ENCODE measurements at regions not wholly inside any gene's neighbourhood (a gene's known extent, or its start where the extent isn't known, plus 50 kb on each side); places are given as distances from the start of the nearest gene placed in this dataset.

GRCh38 chr22:26106412-26106811 lies 62.9 kb upstream of the SEZ6L start:
- DNase-seq (no peak), ATAC-seq (no peak)
- intact Hi-C loops (cut with DNase I; ENCODE audit: low total_unique reads) = no loop called here
- H3K36me3 ChIP-seq = no peaks in the 10 kb centered on the region
- in situ Hi-C loops (cut with MboI; ENCODE audit: low sequenced_read_pairs in 4 of 4) = no loop called here
- no peaks in the 10 kb centered on the region for H3K9me3 ChIP-seq
- H3K27me3 ChIP-seq = peaks cover 0 to 24% (median 6%) of the 10 kb centered on the region in 3 donors
- no peak overlapping the region for H3K27ac ChIP-seq
- no peak overlapping the region for H3K4me3 ChIP-seq
- TF ChIP-seq CTCF (IDR thresholded peaks at IDR 0.05 in 4 of 5, conservative IDR thresholded peaks at IDR 0.05 in 1 of 5) = no peak
- no peak for TF ChIP-seq POLR2A (IDR thresholded peaks at IDR 0.05)
- no peaks in the 10 kb centered on the region for H3K4me1 ChIP-seq

- intact Hi-C loops (cut with DNase I; ENCODE audit: low total_unique reads) (no loop called here), in situ Hi-C loops (cut with MboI; ENCODE audit: low sequenced_read_pairs in 4 of 4) (no loop called here)
- Histone ChIP-seq H3K36me3 (no peaks in the 10 kb centered on the region), H3K27me3 (peaks cover 4 to 30% (median 8%) of the 10 kb centered on the region in 3 donors), H3K27ac (no peak overlapping the region), H3K4me1 (no peaks in the 10 kb centered on the region), H3K4me3 (no peak overlapping the region), H3K9me3 (no peaks in the 10 kb centered on the region)
- TF ChIP-seq CTCF (IDR thresholded peaks at IDR 0.05 in 4 of 5, conservative IDR thresholded peaks at IDR 0.05 in 1 of 5) (no peak), POLR2A (IDR thresholded peaks at IDR 0.05) (no peak)
- DNase-seq (no peak), ATAC-seq (no peak)
These were observed 59.5 kb upstream of the SEZ6L start for GRCh38 chr22:26109686-26110315.

- Histone ChIP-seq H3K4me1 (no peaks in the 10 kb centered on the region), H3K36me3 (no peaks in the 10 kb centered on the region), H3K27ac (no peak overlapping the region), H3K27me3 (peaks cover 4 to 24% (median 8%) of the 10 kb centered on the region in 3 donors), H3K9me3 (no peaks in the 10 kb centered on the region), H3K4me3 (no peak overlapping the region)
- DNase-seq (no peak), ATAC-seq (no peak)
- intact Hi-C loops (cut with DNase I; ENCODE audit: low total_unique reads) (no loop called here), in situ Hi-C loops (cut with MboI; ENCODE audit: low sequenced_read_pairs in 4 of 4) (no loop called here)
- TF ChIP-seq POLR2A (IDR thresholded peaks at IDR 0.05) (no peak), CTCF (IDR thresholded peaks at IDR 0.05 in 4 of 5, conservative IDR thresholded peaks at IDR 0.05 in 1 of 5) (no peak)
These were observed 54.4 kb upstream of the SEZ6L start for GRCh38 chr22:26114826-26115225.

- Histone ChIP-seq H3K27me3 (peaks cover 4 to 24% (median 8%) of the 10 kb centered on the region in 3 donors), H3K4me1 (no peaks in the 10 kb centered on the region), H3K4me3 (no peak overlapping the region), H3K36me3 (no peaks in the 10 kb centered on the region), H3K27ac (no peak overlapping the region), H3K9me3 (no peaks in the 10 kb centered on the region)
- intact Hi-C loops (cut with DNase I; ENCODE audit: low total_unique reads) (no loop called here), in situ Hi-C loops (cut with MboI; ENCODE audit: low sequenced_read_pairs in 4 of 4) (no loop called here)
- no peak for TF ChIP-seq POLR2A (IDR thresholded peaks at IDR 0.05)
- no peak for TF ChIP-seq CTCF (IDR thresholded peaks at IDR 0.05 in 4 of 5, conservative IDR thresholded peaks at IDR 0.05 in 1 of 5)
- DNase-seq = no peak
- no peak for ATAC-seq
These were observed 54.0 kb upstream of the SEZ6L start for GRCh38 chr22:26115266-26115665.
